ENCODE measurements at regions not wholly inside any gene's neighbourhood (a gene's known extent, or its start where the extent isn't known, plus 50 kb on each side); places are given as distances from the start of the nearest gene placed in this dataset.
A peak's percentile ranks its signal among the peaks of the same experiment; 100 is the strongest.
"Not testable (repeated sequence)": the region's sequence is repeated elsewhere in the genome, so short reads cannot be mapped to it uniquely, and the experiment has no call there.

GRCh38 chr2:91742973-91743490 lies 3051.6 kb downstream of the RPIA start:
- DNase-seq: peak; percentile 34

GRCh38 chr2:91743910-91744309 lies 3052.4 kb downstream of the RPIA start:
- not testable (repeated sequence) for DNase-seq

- DNase-seq: not testable (repeated sequence)
Observed at GRCh38 chr2:91744700-91745141, 3053.2 kb downstream of the RPIA start.

- no peak for DNase-seq
Observed at GRCh38 chr2:91748902-91749301, 3057.4 kb downstream of the RPIA start.

- not testable (repeated sequence) for DNase-seq
Observed at GRCh38 chr2:91749665-91750064, 3058.2 kb downstream of the RPIA start.

- DNase-seq: not testable (repeated sequence)
Observed at GRCh38 chr2:91759361-91759941, 3068.0 kb downstream of the RPIA start.

GRCh38 chr2:91760672-91761071 lies 3069.2 kb downstream of the RPIA start:
- DNase-seq: not testable (repeated sequence)

GRCh38 chr2:91762312-91762711 lies 3070.8 kb downstream of the RPIA start:
- DNase-seq: not testable (repeated sequence)

- not testable (repeated sequence) for DNase-seq
Observed at GRCh38 chr2:91763710-91764109, 3072.2 kb downstream of the RPIA start.

GRCh38 chr2:91764581-91765002 lies 3073.1 kb downstream of the RPIA start:
- not testable (repeated sequence) for DNase-seq

- not testable (repeated sequence) for DNase-seq
Observed at GRCh38 chr2:91765018-91765754, 3073.7 kb downstream of the RPIA start.

- not testable (repeated sequence) for DNase-seq
Observed at GRCh38 chr2:91766349-91767048, 3075.0 kb downstream of the RPIA start.

GRCh38 chr2:91768301-91768700 lies 3076.8 kb downstream of the RPIA start:
- not testable (repeated sequence) for DNase-seq

- DNase-seq: not testable (repeated sequence)
Observed at GRCh38 chr2:91768997-91769396, 3077.5 kb downstream of the RPIA start.

- peak; percentile 62 for DNase-seq
Observed at GRCh38 chr2:91770046-91770575, 3078.6 kb downstream of the RPIA start.

GRCh38 chr2:91771604-91772003 lies 3080.1 kb downstream of the RPIA start:
- not testable (repeated sequence) for DNase-seq

- DNase-seq: not testable (repeated sequence)
Observed at GRCh38 chr2:91772240-91772937, 3080.9 kb downstream of the RPIA start.

GRCh38 chr2:91773810-91774209 lies 3082.3 kb downstream of the RPIA start:
- DNase-seq: not testable (repeated sequence)

- not testable (repeated sequence) for DNase-seq
Observed at GRCh38 chr2:91775193-91775592, 3083.7 kb downstream of the RPIA start.

GRCh38 chr2:91780324-91780723 lies 3088.9 kb downstream of the RPIA start:
- not testable (repeated sequence) for DNase-seq

GRCh38 chr2:91809391-91809790 lies 3061.8 kb upstream of the TEKT4 start:
- DNase-seq: not testable (repeated sequence)
